ENCODE measurements at regions not wholly inside any gene's neighbourhood (a gene's known extent, or its start where the extent isn't known, plus 50 kb on each side); places are given as distances from the start of the nearest gene placed in this dataset.

- H3K27ac ChIP-seq (replicated peaks; ENCODE audit: low read length): no peak overlapping the region
- no peak overlapping the region for H2BK12ac ChIP-seq (ENCODE audit: low read length)
- no CpG with 5 or more reads among the region's 7 CpGs for WGBS, 2 donors (ENCODE audit: extremely low coverage in 2 of 2, insufficient read length in 2 of 2, insufficient replicate concordance in 1 of 2)
- no peak overlapping the region for H2AFZ ChIP-seq (ENCODE audit: low read length)
- no peak for DNase-seq (ENCODE audit: low spot score)
- H2AK5ac ChIP-seq (ENCODE audit: low read depth, low read length): no peak overlapping the region
- no peak overlapping the region for H2BK15ac ChIP-seq (ENCODE audit: low read length)
- H3K9ac ChIP-seq (ENCODE audit: low read depth, low read length, poor library complexity): no peak overlapping the region
- H2BK5ac ChIP-seq (ENCODE audit: low read length): no peak overlapping the region
- H3K4me3 ChIP-seq (ENCODE audit: low read length in 2 of 2): no peak overlapping the region
- no peaks in the 10 kb centered on the region for H3K79me1 ChIP-seq (ENCODE audit: low read depth, low read length)
- no peak overlapping the region for H3K23ac ChIP-seq (ENCODE audit: low read depth, low read length, poor library complexity)
- no peaks in the 10 kb centered on the region for H3K36me3 ChIP-seq (replicated peaks in 1 of 2; ENCODE audit: control insufficient read depth in 2 of 2, insufficient read depth in 2 of 2, low read length in 2 of 2)
- no peak overlapping the region for H3K4me2 ChIP-seq (ENCODE audit: insufficient read depth, low read length, poor library complexity, severe bottlenecking)
- H4K91ac ChIP-seq (ENCODE audit: low read depth, low read length, poor library complexity): no peak overlapping the region
- H3K4ac ChIP-seq (ENCODE audit: low read length): no peak overlapping the region
- no peaks in the 10 kb centered on the region for H3K4me1 ChIP-seq (ENCODE audit: control insufficient read depth in 2 of 2, insufficient read depth in 1 of 2, low read depth in 1 of 2, low read length in 2 of 2)
- no peak overlapping the region for H3K14ac ChIP-seq (ENCODE audit: low read length)
- no peaks in the 10 kb centered on the region for H3K9me3 ChIP-seq (replicated peaks in 1 of 2; ENCODE audit: control insufficient read depth in 2 of 2, insufficient read depth in 1 of 2, low read depth in 1 of 2, low read length in 2 of 2)
- H3K18ac ChIP-seq (ENCODE audit: low read length): no peak overlapping the region
- no peaks in the 10 kb centered on the region for H3K27me3 ChIP-seq (ENCODE audit: control insufficient read depth in 3 of 3, insufficient read depth in 3 of 3, low read depth in 1 of 3, low read length in 3 of 3)
- H4K8ac ChIP-seq (ENCODE audit: low read depth, low read length): no peak overlapping the region
- H2BK120ac ChIP-seq (ENCODE audit: low read depth, low read length): no peak overlapping the region
These were observed 371.7 kb downstream of the RBM26 start for GRCh38 chr13:79034341-79034740.

- no peak overlapping the region for H2BK12ac ChIP-seq (ENCODE audit: low read length)
- H3K27ac ChIP-seq (replicated peaks; ENCODE audit: low read length): no peak overlapping the region
- no peak overlapping the region for H4K91ac ChIP-seq (ENCODE audit: low read depth, low read length, poor library complexity)
- H2AK5ac ChIP-seq (ENCODE audit: low read depth, low read length): no peak overlapping the region
- H3K23ac ChIP-seq (ENCODE audit: low read depth, low read length, poor library complexity): no peak overlapping the region
- DNase-seq (ENCODE audit: low spot score): no peak
- H3K9ac ChIP-seq (ENCODE audit: low read depth, low read length, poor library complexity): no peak overlapping the region
- no peak overlapping the region for H3K18ac ChIP-seq (ENCODE audit: low read length)
- no peaks in the 10 kb centered on the region for H3K4me1 ChIP-seq (ENCODE audit: control insufficient read depth in 2 of 2, insufficient read depth in 1 of 2, low read depth in 1 of 2, low read length in 2 of 2)
- H2AFZ ChIP-seq (ENCODE audit: low read length): no peak overlapping the region
- H3K27me3 ChIP-seq (ENCODE audit: control insufficient read depth in 3 of 3, insufficient read depth in 3 of 3, low read depth in 1 of 3, low read length in 3 of 3): no peaks in the 10 kb centered on the region
- H3K14ac ChIP-seq (ENCODE audit: low read length): no peak overlapping the region
- H3K36me3 ChIP-seq (replicated peaks in 1 of 2; ENCODE audit: control insufficient read depth in 2 of 2, insufficient read depth in 2 of 2, low read length in 2 of 2): no peaks in the 10 kb centered on the region
- no peak overlapping the region for H3K4me3 ChIP-seq (ENCODE audit: low read length in 2 of 2)
- H2BK120ac ChIP-seq (ENCODE audit: low read depth, low read length): no peak overlapping the region
- no peak overlapping the region for H3K4me2 ChIP-seq (ENCODE audit: insufficient read depth, low read length, poor library complexity, severe bottlenecking)
- H2BK5ac ChIP-seq (ENCODE audit: low read length): no peak overlapping the region
- H3K4ac ChIP-seq (ENCODE audit: low read length): no peak overlapping the region
- WGBS, 2 donors (ENCODE audit: extremely low coverage in 2 of 2, insufficient read length in 2 of 2, insufficient replicate concordance in 1 of 2): no CpG with 5 or more reads among the region's 2 CpGs
- H4K8ac ChIP-seq (ENCODE audit: low read depth, low read length): no peak overlapping the region
- no peaks in the 10 kb centered on the region for H3K79me1 ChIP-seq (ENCODE audit: low read depth, low read length)
- H2BK15ac ChIP-seq (ENCODE audit: low read length): no peak overlapping the region
- no peaks in the 10 kb centered on the region for H3K9me3 ChIP-seq (replicated peaks in 1 of 2; ENCODE audit: control insufficient read depth in 2 of 2, insufficient read depth in 1 of 2, low read depth in 1 of 2, low read length in 2 of 2)
These were observed 371.6 kb upstream of the OBI1 start for GRCh38 chr13:79030513-79030912.

GRCh38 chr13:79018166-79018565 is 359.2 kb upstream of the OBI1 start:
- Histone ChIP-seq H3K9ac (ENCODE audit: low read depth, low read length, poor library complexity) (no peak overlapping the region), H3K9me3 (replicated peaks in 1 of 2; ENCODE audit: control insufficient read depth in 2 of 2, insufficient read depth in 1 of 2, low read depth in 1 of 2, low read length in 2 of 2) (peaks cover 5 to 17% of the 10 kb centered on the region in 2 donors), H2BK120ac (ENCODE audit: low read depth, low read length) (no peak overlapping the region), H3K23ac (ENCODE audit: low read depth, low read length, poor library complexity) (no peak overlapping the region), H2BK5ac (ENCODE audit: low read length) (no peak overlapping the region), H3K18ac (ENCODE audit: low read length) (no peak overlapping the region), H3K14ac (ENCODE audit: low read length) (no peak overlapping the region), H3K79me1 (ENCODE audit: low read depth, low read length) (peaks cover 1% of the 10 kb centered on the region), H3K4me3 (ENCODE audit: low read length in 2 of 2) (no peak overlapping the region), H3K27ac (replicated peaks; ENCODE audit: low read length) (no peak overlapping the region), H3K27me3 (ENCODE audit: control insufficient read depth in 3 of 3, insufficient read depth in 3 of 3, low read depth in 1 of 3, low read length in 3 of 3) (peaks cover 0 to 2% (median 0%) of the 10 kb centered on the region in 3 experiments), H3K4me1 (ENCODE audit: control insufficient read depth in 2 of 2, insufficient read depth in 1 of 2, low read depth in 1 of 2, low read length in 2 of 2) (no peaks in the 10 kb centered on the region), H3K4me2 (ENCODE audit: insufficient read depth, low read length, poor library complexity, severe bottlenecking) (no peak overlapping the region), H2AFZ (ENCODE audit: low read length) (no peak overlapping the region), H2BK15ac (ENCODE audit: low read length) (no peak overlapping the region), H2BK12ac (ENCODE audit: low read length) (no peak overlapping the region), H3K4ac (ENCODE audit: low read length) (no peak overlapping the region), H2AK5ac (ENCODE audit: low read depth, low read length) (no peak overlapping the region), H4K8ac (ENCODE audit: low read depth, low read length) (no peak overlapping the region), H3K36me3 (replicated peaks in 1 of 2; ENCODE audit: control insufficient read depth in 2 of 2, insufficient read depth in 2 of 2, low read length in 2 of 2) (no peaks in the 10 kb centered on the region), H4K91ac (ENCODE audit: low read depth, low read length, poor library complexity) (no peak overlapping the region)
- DNase-seq (ENCODE audit: low spot score): no peak
- WGBS, 2 donors (ENCODE audit: extremely low coverage in 2 of 2, insufficient read length in 2 of 2, insufficient replicate concordance in 1 of 2): no CpG with 5 or more reads among the region's 2 CpGs

- Histone ChIP-seq H2AK5ac (ENCODE audit: low read depth, low read length) (no peak overlapping the region), H4K91ac (ENCODE audit: low read depth, low read length, poor library complexity) (no peak overlapping the region), H2BK15ac (ENCODE audit: low read length) (no peak overlapping the region), H3K4ac (ENCODE audit: low read length) (no peak overlapping the region), H3K27ac (replicated peaks; ENCODE audit: low read length) (no peak overlapping the region), H4K8ac (ENCODE audit: low read depth, low read length) (no peak overlapping the region), H3K18ac (ENCODE audit: low read length) (no peak overlapping the region), H3K14ac (ENCODE audit: low read length) (no peak overlapping the region), H3K4me1 (ENCODE audit: control insufficient read depth in 2 of 2, insufficient read depth in 1 of 2, low read depth in 1 of 2, low read length in 2 of 2) (no peaks in the 10 kb centered on the region), H3K36me3 (replicated peaks in 1 of 2; ENCODE audit: control insufficient read depth in 2 of 2, insufficient read depth in 2 of 2, low read length in 2 of 2) (no peaks in the 10 kb centered on the region), H2BK120ac (ENCODE audit: low read depth, low read length) (no peak overlapping the region), H3K9ac (ENCODE audit: low read depth, low read length, poor library complexity) (no peak overlapping the region), H3K9me3 (replicated peaks in 1 of 2; ENCODE audit: control insufficient read depth in 2 of 2, insufficient read depth in 1 of 2, low read depth in 1 of 2, low read length in 2 of 2) (no peaks in the 10 kb centered on the region), H3K27me3 (ENCODE audit: control insufficient read depth in 3 of 3, insufficient read depth in 3 of 3, low read depth in 1 of 3, low read length in 3 of 3) (no peaks in the 10 kb centered on the region), H2BK5ac (ENCODE audit: low read length) (no peak overlapping the region), H2AFZ (ENCODE audit: low read length) (no peak overlapping the region), H3K4me3 (ENCODE audit: low read length in 2 of 2) (no peak overlapping the region), H3K4me2 (ENCODE audit: insufficient read depth, low read length, poor library complexity, severe bottlenecking) (no peak overlapping the region), H3K23ac (ENCODE audit: low read depth, low read length, poor library complexity) (no peak overlapping the region), H3K79me1 (ENCODE audit: low read depth, low read length) (peaks cover 1% of the 10 kb centered on the region), H2BK12ac (ENCODE audit: low read length) (no peak overlapping the region)
- no CpG with 5 or more reads among the region's 2 CpGs for WGBS, 2 donors (ENCODE audit: extremely low coverage in 2 of 2, insufficient read length in 2 of 2, insufficient replicate concordance in 1 of 2)
- no peak for DNase-seq (ENCODE audit: low spot score)
These were observed 352.2 kb upstream of the OBI1 start for GRCh38 chr13:79011179-79011578.
